Thyroid gland (tissue), 4 donors: ENCODE measurements at regions not wholly inside any gene's neighbourhood (a gene's known extent, or its start where the extent isn't known, plus 50 kb on each side); places are given as distances from the start of the nearest gene placed in this dataset.

Experiments used
- DNase-seq, 2 donors: peaks; one replicate each; pipeline ENCODE4 v3.0.0-alpha.2; 2019
- H3K27ac ChIP-seq, 3 donors: fragments of 200-600 bp; sonication (generic); 1 replicate in 2 of 3; 2 replicates in 1 of 3; pipeline ENCODE4 v1.5.1; 2016 to 2019; ENCODE audit warnings: mild to moderate bottlenecking in 1 of 3, moderate library complexity in 1 of 3
- H3K27me3 ChIP-seq: fragments of 200-600 bp; sonication (generic); one replicate; pipeline ENCODE4 v1.5.1; 2019
- H3K36me3 ChIP-seq, 2 donors: fragments of 200-600 bp; sonication (generic); one replicate each; pipeline ENCODE4 v1.5.1; 2016 to 2019
- H3K4me1 ChIP-seq, 2 donors: fragments of 200-600 bp; sonication (generic); one replicate each; pipeline ENCODE4 v1.5.1; 2017 to 2019
- H3K4me3 ChIP-seq, 3 donors: fragments of 200-600 bp; sonication (generic); replicated peaks in 1 of 3; 1 replicate in 2 of 3; 2 replicates in 1 of 3; pipeline ENCODE4 v1.5.1; 2016; ENCODE audit warnings: mild to moderate bottlenecking in 1 of 3
- H3K9me3 ChIP-seq: fragments of 200-600 bp; sonication (generic); one replicate; pipeline ENCODE4 v1.5.1; 2017
- CTCF ChIP-seq, 6 experiments: fragments of 200-600 bp in 3 of 6; fragments of 450-650 bp in 3 of 6; sonication (generic) in 3 of 6; IDR thresholded peaks; one replicate each; pipeline ENCODE4 v1.5.1; 2016 to 2019; ENCODE audit warnings: antibody characterized with exemption in 6 of 6, mild to moderate bottlenecking in 2 of 6, inconsistent platforms in 1 of 6, moderate library complexity in 1 of 6
- POLR2A ChIP-seq, 2 donors: fragments of 450-650 bp; IDR thresholded peaks; one replicate each; pipeline ENCODE4 v1.6.1; 2017; ENCODE audit warnings: antibody characterized with exemption in 2 of 2, mild to moderate bottlenecking in 2 of 2, moderate library complexity in 1 of 2
- WGBS, 2 donors: methylation state at CpG; one replicate each; pipeline ENCODE4 v1.1.5; 2017; 5-methylcytosine and 5-hydroxymethylcytosine counted together
- intact Hi-C: fragments of 100-400 bp; cut with DNase I; formaldehyde crosslinking; loops from one replicate; pipeline ENCODE4 v1.15.1; 2023

- DNase-seq: peak; percentile 28 to 37
- Histone ChIP-seq H3K27me3 (no peaks in the 10 kb centered on the region), H3K36me3 (no peaks in the 10 kb centered on the region), H3K4me1 (peaks cover 14 to 21% of the 10 kb centered on the region in 2 donors), H3K27ac (peak overlapping the region; percentile 19 to 51 (median 26)), H3K4me3 (no peak overlapping the region), H3K9me3 (no peaks in the 10 kb centered on the region)
- intact Hi-C loops: no loop called here
- WGBS, 2 donors: 33 to 43% methylated on average over 3 of the region's 3 CpGs
- no peak for TF ChIP-seq POLR2A (IDR thresholded peaks at IDR 0.05)
- TF ChIP-seq CTCF (IDR thresholded peaks at IDR 0.05): no peak
Measured at GRCh38 chr4:147194114-147194513, 248.4 kb upstream of the TTC29 start.

GRCh38 chr4:147194604-147195003 is 248.9 kb upstream of the TTC29 start:
- Histone ChIP-seq H3K4me3 (no peak overlapping the region), H3K9me3 (no peaks in the 10 kb centered on the region), H3K4me1 (peaks cover 14 to 21% of the 10 kb centered on the region in 2 donors), H3K27me3 (no peaks in the 10 kb centered on the region), H3K27ac (peak overlapping the region; percentile 19 to 51 (median 26)), H3K36me3 (no peaks in the 10 kb centered on the region)
- intact Hi-C loops: no loop called here
- WGBS, 2 donors: 52 to 57% methylated on average over 3 of the region's 3 CpGs
- no peak for TF ChIP-seq POLR2A (IDR thresholded peaks at IDR 0.05)
- TF ChIP-seq CTCF (IDR thresholded peaks at IDR 0.05): no peak
- DNase-seq: no peak

GRCh38 chr4:147195386-147195785 is 249.7 kb upstream of the TTC29 start:
- Histone ChIP-seq H3K4me1 (peaks cover 14 to 21% of the 10 kb centered on the region in 2 donors), H3K9me3 (no peaks in the 10 kb centered on the region), H3K27ac (peak overlapping the region in 2 of 3 donors; percentile 26 to 51), H3K27me3 (no peaks in the 10 kb centered on the region), H3K36me3 (no peaks in the 10 kb centered on the region), H3K4me3 (no peak overlapping the region)
- TF ChIP-seq CTCF (IDR thresholded peaks at IDR 0.05) (no peak), POLR2A (IDR thresholded peaks at IDR 0.05) (no peak)
- intact Hi-C loops: no loop called here
- peak in 1 of 2 donors; percentile 35 for DNase-seq
- WGBS, 2 donors: 25 to 43% methylated on average over 2 of the region's 2 CpGs

GRCh38 chr4:147198411-147199051 is 252.9 kb upstream of the TTC29 start:
- TF ChIP-seq CTCF (IDR thresholded peaks at IDR 0.05) (no peak), POLR2A (IDR thresholded peaks at IDR 0.05) (no peak)
- no peak overlapping the region for H3K27ac ChIP-seq
- H3K9me3 ChIP-seq: no peaks in the 10 kb centered on the region
- 67 to 74% methylated on average over 4 of the region's 4 CpGs for WGBS, 2 donors
- no peaks in the 10 kb centered on the region for H3K27me3 ChIP-seq
- peaks cover 14 to 21% of the 10 kb centered on the region in 2 donors for H3K4me1 ChIP-seq
- intact Hi-C loops: no loop called here
- no peak for DNase-seq
- H3K4me3 ChIP-seq: no peak overlapping the region
- H3K36me3 ChIP-seq: no peaks in the 10 kb centered on the region

GRCh38 chr4:147201016-147201415 is 255.4 kb upstream of the TTC29 start:
- Histone ChIP-seq H3K4me3 (no peak overlapping the region), H3K27me3 (no peaks in the 10 kb centered on the region), H3K27ac (no peak overlapping the region), H3K36me3 (no peaks in the 10 kb centered on the region), H3K9me3 (no peaks in the 10 kb centered on the region), H3K4me1 (peaks cover 0 to under 1% of the 10 kb centered on the region in 2 donors)
- 71 to 76% methylated on average over 1 of the region's 1 CpG for whole genome bisulfite sequencing, 2 donors
- no peak for DNase-seq
- TF ChIP-seq CTCF (IDR thresholded peaks at IDR 0.05): no peak
- TF ChIP-seq POLR2A (IDR thresholded peaks at IDR 0.05): no peak
- intact Hi-C loops: no loop called here
